ENCODE measurements at regions not wholly inside any gene's neighbourhood (a gene's known extent, or its start where the extent isn't known, plus 50 kb on each side); places are given as distances from the start of the nearest gene placed in this dataset.
"Not testable (repeated sequence)": the region's sequence is repeated elsewhere in the genome, so short reads cannot be mapped to it uniquely, and the experiment has no call there.

- DNase-seq = no peak
These were observed 519.8 kb upstream of the FLRT2 start for GRCh38 chr14:85010186-85010585.

GRCh38 chr14:85016496-85016895, 513.4 kb upstream of the FLRT2 start:
- DNase-seq = no peak

GRCh38 chr14:85023866-85024265, 506.1 kb upstream of the FLRT2 start:
- not testable (repeated sequence) for DNase-seq

- DNase-seq = no peak
These were observed 505.0 kb upstream of the FLRT2 start for GRCh38 chr14:85024931-85025330.

GRCh38 chr14:85027681-85028370, 502.1 kb upstream of the FLRT2 start:
- DNase-seq = no peak

GRCh38 chr14:85037411-85037810, 492.5 kb upstream of the FLRT2 start:
- DNase-seq = no peak

- no peak for DNase-seq
These were observed 491.2 kb upstream of the FLRT2 start for GRCh38 chr14:85038526-85039352.

GRCh38 chr14:85039353-85039626, 490.7 kb upstream of the FLRT2 start:
- DNase-seq = no peak

- DNase-seq = no peak
These were observed 489.8 kb upstream of the FLRT2 start for GRCh38 chr14:85040046-85040685.

- DNase-seq = no peak
These were observed 488.3 kb upstream of the FLRT2 start for GRCh38 chr14:85041618-85042017.

GRCh38 chr14:85042301-85042700, 487.6 kb upstream of the FLRT2 start:
- no peak for DNase-seq

GRCh38 chr14:85050180-85050579, 479.8 kb upstream of the FLRT2 start:
- DNase-seq = no peak

GRCh38 chr14:85052646-85053045, 477.3 kb upstream of the FLRT2 start:
- DNase-seq = no peak

- no peak for DNase-seq
These were observed 475.8 kb upstream of the FLRT2 start for GRCh38 chr14:85054178-85054577.

GRCh38 chr14:85056267-85056666, 473.7 kb upstream of the FLRT2 start:
- no peak for DNase-seq

- no peak for DNase-seq
These were observed 472.7 kb upstream of the FLRT2 start for GRCh38 chr14:85057221-85057620.

- DNase-seq = no peak
These were observed 471.8 kb upstream of the FLRT2 start for GRCh38 chr14:85058150-85058549.

- DNase-seq = no peak
These were observed 469.8 kb upstream of the FLRT2 start for GRCh38 chr14:85060121-85060520.

- DNase-seq = no peak
These were observed 468.7 kb upstream of the FLRT2 start for GRCh38 chr14:85061256-85061655.

- no peak for DNase-seq
These were observed 466.2 kb upstream of the FLRT2 start for GRCh38 chr14:85063747-85064146.

- no peak for DNase-seq
These were observed 458.5 kb upstream of the FLRT2 start for GRCh38 chr14:85071447-85071846.

- DNase-seq = no peak
These were observed 455.0 kb upstream of the FLRT2 start for GRCh38 chr14:85074955-85075354.

GRCh38 chr14:85075694-85076476, 454.1 kb upstream of the FLRT2 start:
- DNase-seq = no peak

Data from SHP77 (cell line).